ENCODE measurements at regions not wholly inside any gene's neighbourhood (a gene's known extent, or its start where the extent isn't known, plus 50 kb on each side); places are given as distances from the start of the nearest gene placed in this dataset.

DNA sequence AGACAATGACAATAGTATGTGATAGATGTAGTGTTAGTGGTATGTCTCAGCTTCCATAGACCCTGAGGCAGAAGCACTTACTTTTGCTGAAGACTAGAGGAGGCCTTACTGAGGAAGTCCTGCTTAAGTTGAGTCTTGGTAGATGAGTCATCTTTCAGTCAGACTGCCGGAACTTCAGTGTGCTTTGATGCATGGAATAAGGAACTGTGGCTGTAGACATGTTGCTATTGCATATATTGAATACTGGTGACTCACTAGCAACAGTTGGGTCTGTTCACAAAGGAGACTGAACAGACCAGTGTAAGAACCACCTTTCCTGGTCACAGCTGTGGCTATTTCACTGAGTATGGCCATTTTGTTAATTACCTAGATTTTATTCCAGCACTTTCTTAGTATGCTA, 1000.6 kb downstream of the OLFM4 start:
- Histone ChIP-seq H2AFZ (ENCODE audit: low read length) (peak overlapping the region; percentile 16; the same call in 1 of the 2 replicates), H3K9me2 (replicated peaks; ENCODE audit: low read length) (no peaks in the 10 kb centered on the region), H3F3A (ENCODE audit: low read length, unreplicated experiment) (no peaks in the 10 kb centered on the region), H3K4me2 (ENCODE audit: low read length) (no peak overlapping the region), H3K9me3 (ENCODE audit: low read length) (no peaks in the 10 kb centered on the region; the same call in 1 of the 2 replicates), H3K9ac (ENCODE audit: low read length) (no peak overlapping the region), H3K79me2 (ENCODE audit: low read length) (no peaks in the 10 kb centered on the region), H4K20me1 (ENCODE audit: low read length) (no peaks in the 10 kb centered on the region), H3K27me3 (ENCODE audit: low read length) (no peaks in the 10 kb centered on the region), H3K36me3 (ENCODE audit: low read depth, low read length) (no peaks in the 10 kb centered on the region), H3K27ac (ENCODE audit: low read length) (peak overlapping the region; percentile 10; the same call in 1 of the 2 replicates), H3K4me3 (ENCODE audit: low read length) (no peak overlapping the region), H3K4me1 (ENCODE audit: insufficient read depth, low read length) (no peaks in the 10 kb centered on the region)
- no TSS peak for BruUV-seq (replicated peaks)
- TF ChIP-seq, protein P1, sequence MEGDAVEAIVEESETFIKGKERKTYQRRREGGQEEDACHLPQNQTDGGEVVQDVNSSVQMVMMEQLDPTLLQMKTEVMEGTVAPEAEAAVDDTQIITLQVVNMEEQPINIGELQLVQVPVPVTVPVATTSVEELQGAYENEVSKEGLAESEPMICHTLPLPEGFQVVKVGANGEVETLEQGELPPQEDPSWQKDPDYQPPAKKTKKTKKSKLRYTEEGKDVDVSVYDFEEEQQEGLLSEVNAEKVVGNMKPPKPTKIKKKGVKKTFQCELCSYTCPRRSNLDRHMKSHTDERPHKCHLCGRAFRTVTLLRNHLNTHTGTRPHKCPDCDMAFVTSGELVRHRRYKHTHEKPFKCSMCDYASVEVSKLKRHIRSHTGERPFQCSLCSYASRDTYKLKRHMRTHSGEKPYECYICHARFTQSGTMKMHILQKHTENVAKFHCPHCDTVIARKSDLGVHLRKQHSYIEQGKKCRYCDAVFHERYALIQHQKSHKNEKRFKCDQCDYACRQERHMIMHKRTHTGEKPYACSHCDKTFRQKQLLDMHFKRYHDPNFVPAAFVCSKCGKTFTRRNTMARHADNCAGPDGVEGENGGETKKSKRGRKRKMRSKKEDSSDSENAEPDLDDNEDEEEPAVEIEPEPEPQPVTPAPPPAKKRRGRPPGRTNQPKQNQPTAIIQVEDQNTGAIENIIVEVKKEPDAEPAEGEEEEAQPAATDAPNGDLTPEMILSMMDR (conservative IDR thresholded peaks at IDR 0.05; ENCODE audit: low read depth, low read length), result no peak
- TF ChIP-seq EZH2phosphoT487 (IDR thresholded peaks at IDR 0.05; ENCODE audit: borderline replicate concordance, low read length), result no peak
- no peak for TF ChIP-seq EZH2 (IDR thresholded peaks at IDR 0.05; ENCODE audit: low read length, unreplicated experiment)
- CTCF ChIA-PET, result no interaction called here
- POLR2A ChIA-PET (ENCODE audit: unreplicated experiment), result no interaction called here
- intact Hi-C loops (cut with micrococcal nuclease), result loop anchor here (1.0 kb wide), 1 partner anchor 247 kb away; no protein-coding TSS in a partner anchor
- peak; percentile 67 for DNase-seq
- peak; percentile 100 for ATAC-seq

DNA sequence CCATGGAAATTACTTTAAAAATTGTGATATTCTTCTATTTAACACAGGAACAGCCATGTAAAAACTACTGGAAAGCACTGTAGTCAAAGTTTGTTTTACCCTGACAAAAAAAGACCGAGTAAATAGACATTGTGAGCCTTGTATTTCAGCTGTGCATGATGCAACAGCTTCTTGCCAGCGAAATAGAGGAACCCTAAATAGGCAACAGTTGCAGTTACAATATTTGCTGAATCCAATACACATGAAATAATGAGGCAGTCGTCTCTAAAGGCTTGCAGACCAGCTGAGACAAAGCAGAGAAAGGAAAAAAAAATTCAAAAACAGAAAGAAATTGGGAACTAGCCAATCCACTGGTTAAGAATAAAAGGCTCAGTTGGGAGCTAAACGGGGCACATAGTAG, 1001.1 kb downstream of the OLFM4 start:
- H3K79me2 ChIP-seq (ENCODE audit: low read length), result no peaks in the 10 kb centered on the region
- H3K9me3 ChIP-seq (ENCODE audit: low read length), result no peaks in the 10 kb centered on the region; the same call in 1 of the 2 replicates
- H3K9me2 ChIP-seq (replicated peaks; ENCODE audit: low read length), result no peaks in the 10 kb centered on the region
- H2AFZ ChIP-seq (ENCODE audit: low read length), result peak overlapping the region; percentile 16; the same call in 1 of the 2 replicates
- no peaks in the 10 kb centered on the region for H3K4me1 ChIP-seq (ENCODE audit: insufficient read depth, low read length)
- ChIA-PET CTCF (no interaction called here), POLR2A (ENCODE audit: unreplicated experiment) (interaction anchor here (0.7 kb wide), 1 partner anchor 869 kb away, joined by 4 read pairs; no protein-coding TSS in a partner anchor)
- ATAC-seq, result no peak
- BruUV-seq (replicated peaks), result no TSS peak
- no peak overlapping the region for H3K4me3 ChIP-seq (ENCODE audit: low read length)
- H3K27ac ChIP-seq (ENCODE audit: low read length), result peak overlapping the region; percentile 10; the same call in 1 of the 2 replicates
- intact Hi-C loops (cut with micrococcal nuclease), result loop anchor here (1.0 kb wide), 1 partner anchor 247 kb away; no protein-coding TSS in a partner anchor
- no peak overlapping the region for H3K4me2 ChIP-seq (ENCODE audit: low read length)
- no peak for DNase-seq
- H3K36me3 ChIP-seq (ENCODE audit: low read depth, low read length), result no peaks in the 10 kb centered on the region
- no peak overlapping the region for H3K9ac ChIP-seq (ENCODE audit: low read length)
- no peaks in the 10 kb centered on the region for H4K20me1 ChIP-seq (ENCODE audit: low read length)
- no peaks in the 10 kb centered on the region for H3F3A ChIP-seq (ENCODE audit: low read length, unreplicated experiment)
- TF ChIP-seq, protein P1 (conservative IDR thresholded peaks at IDR 0.05; ENCODE audit: low read depth, low read length), result no peak
- TF ChIP-seq EZH2 (IDR thresholded peaks at IDR 0.05; ENCODE audit: low read length, unreplicated experiment), result no peak
- no peak for TF ChIP-seq EZH2phosphoT487 (IDR thresholded peaks at IDR 0.05; ENCODE audit: borderline replicate concordance, low read length)
- H3K27me3 ChIP-seq (ENCODE audit: low read length), result no peaks in the 10 kb centered on the region

DNA sequence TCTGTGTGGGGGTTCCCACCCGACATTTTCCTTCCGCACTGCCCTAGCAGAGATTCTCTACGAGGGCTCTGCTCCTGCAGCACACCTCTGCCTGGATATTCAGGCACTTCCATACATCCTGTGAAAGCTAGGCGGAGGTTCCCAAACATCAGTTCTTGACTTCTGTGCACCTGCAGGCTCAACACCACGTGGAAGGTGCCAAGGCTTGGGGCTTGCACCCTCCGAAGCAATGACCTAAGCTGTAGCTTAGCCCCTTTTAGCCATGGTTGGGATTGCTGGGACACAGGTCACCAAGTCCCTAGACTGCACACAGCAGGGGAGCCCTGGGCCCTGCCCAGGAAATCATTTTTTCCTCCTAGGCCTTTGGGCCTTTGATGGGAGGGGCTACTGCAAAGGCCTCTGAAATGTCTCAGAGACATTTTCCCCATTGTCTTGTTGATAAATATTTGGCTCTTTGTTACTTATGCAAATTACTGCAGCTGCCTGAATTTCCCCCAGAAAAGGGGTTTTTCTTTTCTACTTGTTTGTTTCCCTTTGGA, 1004.8 kb downstream of the OLFM4 start:
- intact Hi-C loops (cut with micrococcal nuclease), result no loop called here
- no peak for DNase-seq
- Histone ChIP-seq H3K4me1 (ENCODE audit: insufficient read depth, low read length) (no peaks in the 10 kb centered on the region), H3K4me2 (ENCODE audit: low read length) (no peak overlapping the region), H3K27ac (ENCODE audit: low read length) (no peak overlapping the region), H2AFZ (ENCODE audit: low read length) (no peak overlapping the region), H4K20me1 (ENCODE audit: low read length) (no peaks in the 10 kb centered on the region), H3K4me3 (ENCODE audit: low read length) (no peak overlapping the region), H3K9ac (ENCODE audit: low read length) (no peak overlapping the region), H3K9me3 (ENCODE audit: low read length) (no peaks in the 10 kb centered on the region; the same call in 1 of the 2 replicates), H3K79me2 (ENCODE audit: low read length) (no peaks in the 10 kb centered on the region), H3K36me3 (ENCODE audit: low read depth, low read length) (no peaks in the 10 kb centered on the region), H3K9me2 (replicated peaks; ENCODE audit: low read length) (no peaks in the 10 kb centered on the region), H3K27me3 (ENCODE audit: low read length) (no peaks in the 10 kb centered on the region), H3F3A (ENCODE audit: low read length, unreplicated experiment) (no peaks in the 10 kb centered on the region)
- POLR2A ChIA-PET (ENCODE audit: unreplicated experiment), result no interaction called here
- no TSS peak for BruUV-seq (replicated peaks)
- ATAC-seq, result no peak
- TF ChIP-seq EZH2phosphoT487 (IDR thresholded peaks at IDR 0.05; ENCODE audit: borderline replicate concordance, low read length) (no peak), EZH2 (IDR thresholded peaks at IDR 0.05; ENCODE audit: low read length, unreplicated experiment) (no peak)
- TF ChIP-seq, protein P1 (conservative IDR thresholded peaks at IDR 0.05; ENCODE audit: low read depth, low read length), result no peak
- CTCF ChIA-PET, result no interaction called here

Data from PC-3 (cell line).